GM23338 (cell line): ENCODE measurements at regions not wholly inside any gene's neighbourhood (a gene's known extent, or its start where the extent isn't known, plus 50 kb on each side); places are given as distances from the start of the nearest gene placed in this dataset.

Source experiments
- ATAC-seq: fragments of 200-7000 bp; cut with Tn5 transposase; 3 replicates; pipeline ENCODE4 v1.9.1; 2020
- DNase-seq: peaks from one replicate; pipeline ENCODE4 v3.0.0-alpha.2; 2015; ENCODE audit warnings: low spot score
- H2AFZ ChIP-seq: fragments of 200-600 bp; sonication (generic); 2 replicates; pipeline ENCODE4 v1.8.0; 2016; ENCODE audit warnings: antibody characterized with exemption, mild to moderate bottlenecking, moderate library complexity
- H3F3A ChIP-seq: fragments of 200-600 bp; sonication (generic); replicated peaks from 2 replicates; pipeline ENCODE4 v1.8.0; 2017; ENCODE audit warnings: antibody characterized with exemption, mixed run types, low read depth
- H3K27ac ChIP-seq: fragments of 200-600 bp; sonication (generic); 2 replicates; pipeline ENCODE4 v1.6.1; 2016; ENCODE audit warnings: low read depth
- H3K27me3 ChIP-seq: fragments of 200-600 bp; sonication (generic); 2 replicates; pipeline ENCODE4 v1.8.0; 2016; ENCODE audit warnings: mild to moderate bottlenecking, mixed run types, moderate library complexity; ENCODE audit not compliant: insufficient read depth
- H3K36me3 ChIP-seq: fragments of 200-600 bp; sonication (generic); 2 replicates; pipeline ENCODE4 v1.8.0; 2016; ENCODE audit warnings: mild to moderate bottlenecking; ENCODE audit not compliant: insufficient read depth
- H3K4me1 ChIP-seq: fragments of 200-600 bp; sonication (generic); 2 replicates; pipeline ENCODE4 v1.8.0; 2016; ENCODE audit warnings: mild to moderate bottlenecking, moderate library complexity; ENCODE audit not compliant: insufficient read depth
- H3K4me2 ChIP-seq: fragments of 200-600 bp; sonication (generic); 2 replicates; pipeline ENCODE4 v1.7.1; 2017; ENCODE audit warnings: mixed run types
- H3K4me3 ChIP-seq: fragments of 200-600 bp; sonication (generic); 2 replicates; pipeline ENCODE4 v1.6.1; 2016; ENCODE audit warnings: mixed run types
- H3K79me2 ChIP-seq: fragments of 200-600 bp; sonication (generic); replicated peaks from 2 replicates; pipeline ENCODE4 v1.8.0; 2017; ENCODE audit warnings: mild to moderate bottlenecking; ENCODE audit not compliant: insufficient read depth
- H3K9me2 ChIP-seq: fragments of 200-600 bp; sonication (generic); 2 replicates; pipeline ENCODE4 v1.8.0; 2017; ENCODE audit not compliant: insufficient read depth
- H4K20me1 ChIP-seq: fragments of 200-600 bp; sonication (generic); replicated peaks from 2 replicates; pipeline ENCODE4 v1.8.0; 2017; ENCODE audit warnings: mild to moderate bottlenecking; ENCODE audit not compliant: insufficient read depth
- H3K27ac Mint-ChIP-seq: 2 replicates; pipeline ENCODE4 v1.8.0; 2020; ENCODE audit warnings: inconsistent platforms, mild to moderate bottlenecking, moderate library complexity, mixed read lengths
- H3K27me3 Mint-ChIP-seq: 3 replicates; pipeline ENCODE4 v1.8.0; 2022; ENCODE audit warnings: low read depth, mild to moderate bottlenecking, moderate library complexity, mixed read lengths, inconsistent platforms; ENCODE audit not compliant: insufficient read depth, poor library complexity
- H3K36me3 Mint-ChIP-seq: 3 replicates; pipeline ENCODE4 v1.8.0; 2021; ENCODE audit warnings: low read depth, mild to moderate bottlenecking, inconsistent platforms, moderate library complexity, mixed read lengths
- H3K4me1 Mint-ChIP-seq: 3 replicates; pipeline ENCODE4 v1.8.0; 2020; ENCODE audit warnings: mild to moderate bottlenecking, inconsistent platforms, mixed read lengths
- H3K4me3 Mint-ChIP-seq: 3 replicates; pipeline ENCODE4 v1.8.0; 2021; ENCODE audit warnings: moderate library complexity, mild to moderate bottlenecking, inconsistent platforms, mixed read lengths
- H3K9me3 Mint-ChIP-seq: 3 replicates; pipeline ENCODE4 v1.8.0; 2020; ENCODE audit warnings: moderate library complexity, mild to moderate bottlenecking, inconsistent platforms, mixed read lengths
- CREB1 ChIP-seq: fragments of 250-450 bp; sonication (Bioruptor Pico); IDR thresholded peaks from 2 replicates; pipeline ENCODE4 v1.5.0; 2020; ENCODE audit warnings: low read depth, mild to moderate bottlenecking, moderate library complexity
- EZH2 ChIP-seq: fragments of 200-600 bp; sonication (generic); IDR thresholded peaks from one replicate; pipeline ENCODE4 v1.8.0; 2017; ENCODE audit warnings: antibody characterized with exemption, mild to moderate bottlenecking, low read depth; ENCODE audit not compliant: unreplicated experiment
- JUNB ChIP-seq: IDR thresholded peaks from one replicate; pipeline ENCODE4 v1.6.1; 2016; ENCODE audit warnings: antibody characterized with exemption; ENCODE audit not compliant: unreplicated experiment
- NANOG ChIP-seq: IDR thresholded peaks from 2 replicates; pipeline ENCODE4 v1.6.1; 2016; ENCODE audit warnings: antibody characterized with exemption, borderline replicate concordance
- ZNF331 ChIP-seq: fragments of 250-450 bp; sonication (Bioruptor Pico); IDR thresholded peaks from 2 replicates; pipeline ENCODE4 v1.5.0; 2020; ENCODE audit warnings: low read depth, mild to moderate bottlenecking, moderate library complexity
- TF ChIP-seq, protein P1 (sequence below): fragments of 250-450 bp; sonication (Bioruptor Pico); IDR thresholded peaks from 2 replicates; pipeline ENCODE4 v1.5.0; 2020; ENCODE audit warnings: mild to moderate bottlenecking, moderate library complexity
- TF ChIP-seq, protein P2 (sequence below): IDR thresholded peaks from one replicate; pipeline ENCODE4 v1.6.1; 2018; ENCODE audit warnings: antibody characterized with exemption; ENCODE audit not compliant: unreplicated experiment

DNA sequence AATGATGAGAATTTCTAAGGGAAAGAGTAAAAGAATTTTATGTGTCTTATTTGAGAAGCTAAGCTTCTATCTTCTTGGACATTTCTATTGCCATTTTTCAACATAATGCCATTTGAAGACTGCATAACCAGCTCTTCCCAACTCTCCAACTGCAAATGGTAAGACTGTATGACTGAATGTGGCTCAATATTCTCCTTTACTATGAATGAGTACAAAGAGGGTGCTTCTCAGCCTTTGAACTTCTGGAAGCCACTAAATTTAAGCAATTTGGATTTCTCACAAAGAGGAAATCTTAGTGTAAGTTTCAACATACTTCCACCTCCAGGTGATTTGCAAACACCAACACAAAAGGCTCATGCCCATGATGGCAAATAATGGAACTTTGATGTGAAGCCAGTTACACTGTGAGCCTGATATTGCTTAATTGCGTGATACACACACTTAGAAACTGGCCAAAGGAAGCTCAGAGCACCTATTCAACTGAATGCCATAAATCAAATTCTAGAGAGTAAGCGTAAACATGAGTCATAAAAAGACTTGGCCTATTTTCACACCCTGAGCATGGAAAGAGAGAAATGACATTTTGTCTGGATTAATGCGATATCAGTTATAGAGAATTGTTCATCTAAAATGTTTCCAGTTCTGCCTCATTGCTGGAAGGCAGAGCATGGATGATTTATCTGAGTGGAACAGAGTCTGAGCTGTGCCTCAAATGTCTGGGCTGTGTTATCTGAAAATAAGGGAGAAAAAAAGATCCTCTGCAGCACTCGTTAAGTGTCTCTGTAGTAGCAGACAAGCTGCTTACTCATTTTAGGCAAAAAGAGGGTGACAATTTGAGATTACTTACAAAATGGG lies 145.3 kb downstream of the PLK2 start (continued):
- TF ChIP-seq, protein P1, sequence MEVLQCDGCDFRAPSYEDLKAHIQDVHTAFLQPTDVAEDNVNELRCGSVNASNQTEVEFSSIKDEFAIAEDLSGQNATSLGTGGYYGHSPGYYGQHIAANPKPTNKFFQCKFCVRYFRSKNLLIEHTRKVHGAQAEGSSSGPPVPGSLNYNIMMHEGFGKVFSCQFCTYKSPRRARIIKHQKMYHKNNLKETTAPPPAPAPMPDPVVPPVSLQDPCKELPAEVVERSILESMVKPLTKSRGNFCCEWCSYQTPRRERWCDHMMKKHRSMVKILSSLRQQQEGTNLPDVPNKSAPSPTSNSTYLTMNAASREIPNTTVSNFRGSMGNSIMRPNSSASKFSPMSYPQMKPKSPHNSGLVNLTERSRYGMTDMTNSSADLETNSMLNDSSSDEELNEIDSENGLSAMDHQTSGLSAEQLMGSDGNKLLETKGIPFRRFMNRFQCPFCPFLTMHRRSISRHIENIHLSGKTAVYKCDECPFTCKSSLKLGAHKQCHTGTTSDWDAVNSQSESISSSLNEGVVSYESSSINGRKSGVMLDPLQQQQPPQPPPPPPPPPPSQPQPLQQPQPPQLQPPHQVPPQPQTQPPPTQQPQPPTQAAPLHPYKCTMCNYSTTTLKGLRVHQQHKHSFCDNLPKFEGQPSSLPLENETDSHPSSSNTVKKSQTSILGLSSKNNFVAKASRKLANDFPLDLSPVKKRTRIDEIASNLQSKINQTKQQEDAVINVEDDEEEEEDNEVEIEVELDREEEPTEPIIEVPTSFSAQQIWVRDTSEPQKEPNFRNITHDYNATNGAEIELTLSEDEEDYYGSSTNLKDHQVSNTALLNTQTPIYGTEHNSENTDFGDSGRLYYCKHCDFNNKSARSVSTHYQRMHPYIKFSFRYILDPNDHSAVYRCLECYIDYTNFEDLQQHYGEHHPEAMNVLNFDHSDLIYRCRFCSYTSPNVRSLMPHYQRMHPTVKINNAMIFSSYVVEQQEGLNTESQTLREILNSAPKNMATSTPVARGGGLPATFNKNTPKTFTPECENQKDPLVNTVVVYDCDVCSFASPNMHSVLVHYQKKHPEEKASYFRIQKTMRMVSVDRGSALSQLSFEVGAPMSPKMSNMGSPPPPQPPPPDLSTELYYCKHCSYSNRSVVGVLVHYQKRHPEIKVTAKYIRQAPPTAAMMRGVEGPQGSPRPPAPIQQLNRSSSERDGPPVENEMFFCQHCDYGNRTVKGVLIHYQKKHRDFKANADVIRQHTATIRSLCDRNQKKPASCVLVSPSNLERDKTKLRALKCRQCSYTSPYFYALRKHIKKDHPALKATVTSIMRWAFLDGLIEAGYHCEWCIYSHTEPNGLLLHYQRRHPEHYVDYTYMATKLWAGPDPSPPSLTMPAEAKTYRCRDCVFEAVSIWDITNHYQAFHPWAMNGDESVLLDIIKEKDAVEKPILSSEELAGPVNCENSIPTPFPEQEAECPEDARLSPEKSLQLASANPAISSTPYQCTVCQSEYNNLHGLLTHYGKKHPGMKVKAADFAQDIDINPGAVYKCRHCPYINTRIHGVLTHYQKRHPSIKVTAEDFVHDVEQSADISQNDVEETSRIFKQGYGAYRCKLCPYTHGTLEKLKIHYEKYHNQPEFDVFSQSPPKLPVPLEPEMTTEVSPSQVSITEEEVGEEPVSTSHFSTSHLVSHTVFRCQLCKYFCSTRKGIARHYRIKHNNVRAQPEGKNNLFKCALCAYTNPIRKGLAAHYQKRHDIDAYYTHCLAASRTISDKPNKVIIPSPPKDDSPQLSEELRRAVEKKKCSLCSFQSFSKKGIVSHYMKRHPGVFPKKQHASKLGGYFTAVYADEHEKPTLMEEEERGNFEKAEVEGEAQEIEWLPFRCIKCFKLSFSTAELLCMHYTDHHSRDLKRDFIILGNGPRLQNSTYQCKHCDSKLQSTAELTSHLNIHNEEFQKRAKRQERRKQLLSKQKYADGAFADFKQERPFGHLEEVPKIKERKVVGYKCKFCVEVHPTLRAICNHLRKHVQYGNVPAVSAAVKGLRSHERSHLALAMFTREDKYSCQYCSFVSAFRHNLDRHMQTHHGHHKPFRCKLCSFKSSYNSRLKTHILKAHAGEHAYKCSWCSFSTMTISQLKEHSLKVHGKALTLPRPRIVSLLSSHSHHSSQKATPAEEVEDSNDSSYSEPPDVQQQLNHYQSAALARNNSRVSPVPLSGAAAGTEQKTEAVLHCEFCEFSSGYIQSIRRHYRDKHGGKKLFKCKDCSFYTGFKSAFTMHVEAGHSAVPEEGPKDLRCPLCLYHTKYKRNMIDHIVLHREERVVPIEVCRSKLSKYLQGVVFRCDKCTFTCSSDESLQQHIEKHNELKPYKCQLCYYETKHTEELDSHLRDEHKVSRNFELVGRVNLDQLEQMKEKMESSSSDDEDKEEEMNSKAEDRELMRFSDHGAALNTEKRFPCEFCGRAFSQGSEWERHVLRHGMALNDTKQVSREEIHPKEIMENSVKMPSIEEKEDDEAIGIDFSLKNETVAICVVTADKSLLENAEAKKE = no peak
- TF ChIP-seq CREB1 (CRISPR knock-in tag) = no peak

GRCh38 chr5:58312299-58312698 lies 147.6 kb downstream of the PLK2 start:
- no peaks in the 10 kb centered on the region for H3K27me3 Mint-ChIP-seq
- no peaks in the 10 kb centered on the region for H3K4me1 Mint-ChIP-seq
- H3K36me3 Mint-ChIP-seq = no peaks in the 10 kb centered on the region
- no peak overlapping the region for H3K4me2 ChIP-seq
- H3K27ac ChIP-seq = no peak overlapping the region
- H3K9me3 Mint-ChIP-seq = 0 out of 3 replicates have a peak, but pooled peaks cover 6% of the 10 kb centered on the region
- H3K9me2 ChIP-seq = no peaks in the 10 kb centered on the region
- H3K4me3 Mint-ChIP-seq = no peak overlapping the region
- no peaks in the 10 kb centered on the region for H4K20me1 ChIP-seq
- H2AFZ ChIP-seq = no peak overlapping the region; the same call in 1 of the 2 replicates
- H3K79me2 ChIP-seq = no peaks in the 10 kb centered on the region
- H3K27ac Mint-ChIP-seq = no peak overlapping the region
- DNase-seq (no peak), ATAC-seq (no peak)
- no peak overlapping the region for H3K4me3 ChIP-seq
- no peaks in the 10 kb centered on the region; the same call in 1 of the 2 replicates for H3K36me3 ChIP-seq
- no peaks in the 10 kb centered on the region for H3K4me1 ChIP-seq
- H3F3A ChIP-seq = no peaks in the 10 kb centered on the region
- H3K27me3 ChIP-seq = no peaks in the 10 kb centered on the region
- no peak for TF ChIP-seq ZNF331 (CRISPR knock-in tag)
- no peak for TF ChIP-seq JUNB
- TF ChIP-seq NANOG = no peak
- TF ChIP-seq EZH2 = no peak
- no peak for TF ChIP-seq CREB1 (CRISPR knock-in tag)
- TF ChIP-seq, protein P2, sequence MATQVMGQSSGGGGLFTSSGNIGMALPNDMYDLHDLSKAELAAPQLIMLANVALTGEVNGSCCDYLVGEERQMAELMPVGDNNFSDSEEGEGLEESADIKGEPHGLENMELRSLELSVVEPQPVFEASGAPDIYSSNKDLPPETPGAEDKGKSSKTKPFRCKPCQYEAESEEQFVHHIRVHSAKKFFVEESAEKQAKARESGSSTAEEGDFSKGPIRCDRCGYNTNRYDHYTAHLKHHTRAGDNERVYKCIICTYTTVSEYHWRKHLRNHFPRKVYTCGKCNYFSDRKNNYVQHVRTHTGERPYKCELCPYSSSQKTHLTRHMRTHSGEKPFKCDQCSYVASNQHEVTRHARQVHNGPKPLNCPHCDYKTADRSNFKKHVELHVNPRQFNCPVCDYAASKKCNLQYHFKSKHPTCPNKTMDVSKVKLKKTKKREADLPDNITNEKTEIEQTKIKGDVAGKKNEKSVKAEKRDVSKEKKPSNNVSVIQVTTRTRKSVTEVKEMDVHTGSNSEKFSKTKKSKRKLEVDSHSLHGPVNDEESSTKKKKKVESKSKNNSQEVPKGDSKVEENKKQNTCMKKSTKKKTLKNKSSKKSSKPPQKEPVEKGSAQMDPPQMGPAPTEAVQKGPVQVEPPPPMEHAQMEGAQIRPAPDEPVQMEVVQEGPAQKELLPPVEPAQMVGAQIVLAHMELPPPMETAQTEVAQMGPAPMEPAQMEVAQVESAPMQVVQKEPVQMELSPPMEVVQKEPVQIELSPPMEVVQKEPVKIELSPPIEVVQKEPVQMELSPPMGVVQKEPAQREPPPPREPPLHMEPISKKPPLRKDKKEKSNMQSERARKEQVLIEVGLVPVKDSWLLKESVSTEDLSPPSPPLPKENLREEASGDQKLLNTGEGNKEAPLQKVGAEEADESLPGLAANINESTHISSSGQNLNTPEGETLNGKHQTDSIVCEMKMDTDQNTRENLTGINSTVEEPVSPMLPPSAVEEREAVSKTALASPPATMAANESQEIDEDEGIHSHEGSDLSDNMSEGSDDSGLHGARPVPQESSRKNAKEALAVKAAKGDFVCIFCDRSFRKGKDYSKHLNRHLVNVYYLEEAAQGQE = no peak
